Nephron (organoid): ENCODE measurements at regions not wholly inside any gene's neighbourhood (a gene's known extent, or its start where the extent isn't known, plus 50 kb on each side); places are given as distances from the start of the nearest gene placed in this dataset.

ENCODE experiments used
- H3K27ac Mint-ChIP-seq, 3 experiments: 2 replicates each; pipeline ENCODE4 v1.8.0; 2020; ENCODE audit warnings: mixed read lengths in 3 of 3, mild to moderate bottlenecking in 2 of 3, moderate library complexity in 1 of 3
- H3K27me3 Mint-ChIP-seq: 2 replicates; pipeline ENCODE4 v1.8.0; 2021; ENCODE audit warnings: low read depth, mild to moderate bottlenecking, moderate library complexity, mixed read lengths
- H3K36me3 Mint-ChIP-seq: 2 replicates; pipeline ENCODE4 v1.8.0; 2020; ENCODE audit warnings: low read depth, mixed read lengths
- H3K4me1 Mint-ChIP-seq: 2 replicates; pipeline ENCODE4 v1.8.0; 2020; ENCODE audit warnings: mixed read lengths
- H3K4me3 Mint-ChIP-seq, 3 experiments: 2 replicates each; pipeline ENCODE4 v1.8.0; 2020; ENCODE audit warnings: mild to moderate bottlenecking in 3 of 3, mixed read lengths in 3 of 3, moderate library complexity in 2 of 3
- H3K9me3 Mint-ChIP-seq: 2 replicates; pipeline ENCODE4 v1.8.0; 2020; ENCODE audit warnings: mixed read lengths
- TF ChIP-seq, protein P1 (sequence below), 3 experiments: fragments of 200-600 bp; sonication (generic); IDR thresholded peaks; one replicate each; pipeline ENCODE4 v1.5.0; 2021; ENCODE audit warnings: antibody characterized with exemption in 3 of 3; ENCODE audit not compliant: unreplicated experiment in 3 of 3

DNA sequence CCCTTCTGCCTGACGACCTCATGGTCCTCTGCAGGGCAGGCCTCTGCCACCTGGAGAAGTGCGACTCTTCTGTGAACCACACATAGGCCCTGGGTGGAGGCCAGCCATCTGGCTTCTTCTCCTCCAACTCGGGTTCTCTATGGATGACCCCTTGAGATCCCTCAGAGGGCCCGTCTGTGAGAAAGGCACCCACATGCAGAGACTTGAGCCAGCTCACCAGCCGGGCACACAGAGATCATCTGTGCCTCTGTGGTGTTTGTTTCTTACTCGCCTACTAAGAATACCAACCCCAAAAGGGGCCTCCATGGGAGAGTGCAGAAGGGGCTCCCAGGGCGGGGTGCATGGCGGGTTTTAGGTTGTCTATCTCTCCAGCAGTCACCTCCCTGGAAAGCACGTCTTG lies 176.5 kb upstream of the SALL3 start:
- Mint-ChIP-seq H3K9me3 (no peaks in the 10 kb centered on the region), H3K4me1 (no peaks in the 10 kb centered on the region), H3K36me3 (no peaks in the 10 kb centered on the region), H3K27me3 (peaks cover 16% of the 10 kb centered on the region), H3K4me3 (no peak overlapping the region), H3K27ac (no peak overlapping the region)
- TF ChIP-seq, protein P1, sequence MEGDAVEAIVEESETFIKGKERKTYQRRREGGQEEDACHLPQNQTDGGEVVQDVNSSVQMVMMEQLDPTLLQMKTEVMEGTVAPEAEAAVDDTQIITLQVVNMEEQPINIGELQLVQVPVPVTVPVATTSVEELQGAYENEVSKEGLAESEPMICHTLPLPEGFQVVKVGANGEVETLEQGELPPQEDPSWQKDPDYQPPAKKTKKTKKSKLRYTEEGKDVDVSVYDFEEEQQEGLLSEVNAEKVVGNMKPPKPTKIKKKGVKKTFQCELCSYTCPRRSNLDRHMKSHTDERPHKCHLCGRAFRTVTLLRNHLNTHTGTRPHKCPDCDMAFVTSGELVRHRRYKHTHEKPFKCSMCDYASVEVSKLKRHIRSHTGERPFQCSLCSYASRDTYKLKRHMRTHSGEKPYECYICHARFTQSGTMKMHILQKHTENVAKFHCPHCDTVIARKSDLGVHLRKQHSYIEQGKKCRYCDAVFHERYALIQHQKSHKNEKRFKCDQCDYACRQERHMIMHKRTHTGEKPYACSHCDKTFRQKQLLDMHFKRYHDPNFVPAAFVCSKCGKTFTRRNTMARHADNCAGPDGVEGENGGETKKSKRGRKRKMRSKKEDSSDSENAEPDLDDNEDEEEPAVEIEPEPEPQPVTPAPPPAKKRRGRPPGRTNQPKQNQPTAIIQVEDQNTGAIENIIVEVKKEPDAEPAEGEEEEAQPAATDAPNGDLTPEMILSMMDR (IDR thresholded peaks at IDR 0.05; ENCODE audit: unreplicated experiment in 3 of 3) = no peak

GRCh38 chr18:78804206-78805030 lies 175.2 kb upstream of the SALL3 start:
- no peaks in the 10 kb centered on the region for H3K4me1 Mint-ChIP-seq
- H3K9me3 Mint-ChIP-seq = no peaks in the 10 kb centered on the region
- TF ChIP-seq, protein P1 (IDR thresholded peaks at IDR 0.05; ENCODE audit: unreplicated experiment in 3 of 3) = no peak
- H3K27me3 Mint-ChIP-seq = peaks cover 18% of the 10 kb centered on the region
- H3K36me3 Mint-ChIP-seq = no peaks in the 10 kb centered on the region
- no peak overlapping the region for H3K27ac Mint-ChIP-seq
- no peak overlapping the region for H3K4me3 Mint-ChIP-seq

DNA sequence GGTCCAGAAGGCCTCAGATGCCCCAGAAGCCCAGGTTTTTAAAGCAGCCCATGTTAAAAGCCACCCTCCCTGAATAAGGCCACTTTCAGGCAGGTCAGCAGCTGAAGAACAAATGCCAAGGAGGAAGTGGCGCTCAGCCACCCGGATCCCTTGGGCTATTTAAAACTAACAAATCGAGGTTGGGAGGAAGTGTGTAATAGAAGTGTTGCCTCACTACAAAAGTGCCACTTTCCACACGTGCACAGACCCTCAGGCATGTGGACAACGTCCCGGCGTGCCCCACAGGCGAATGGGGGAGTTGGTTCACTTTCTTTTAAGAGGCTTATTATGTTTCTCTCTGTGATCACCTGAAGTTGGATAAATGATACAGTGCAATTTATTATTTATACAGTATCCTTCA lies 173.8 kb upstream of the SALL3 start:
- Mint-ChIP-seq H3K36me3 (no peaks in the 10 kb centered on the region), H3K4me3 (no peak overlapping the region), H3K9me3 (peaks cover 4% of the 10 kb centered on the region), H3K27me3 (peaks cover 22% of the 10 kb centered on the region), H3K4me1 (no peaks in the 10 kb centered on the region), H3K27ac (no peak overlapping the region)
- TF ChIP-seq, protein P1 (IDR thresholded peaks at IDR 0.05; ENCODE audit: unreplicated experiment in 3 of 3) = no peak

DNA sequence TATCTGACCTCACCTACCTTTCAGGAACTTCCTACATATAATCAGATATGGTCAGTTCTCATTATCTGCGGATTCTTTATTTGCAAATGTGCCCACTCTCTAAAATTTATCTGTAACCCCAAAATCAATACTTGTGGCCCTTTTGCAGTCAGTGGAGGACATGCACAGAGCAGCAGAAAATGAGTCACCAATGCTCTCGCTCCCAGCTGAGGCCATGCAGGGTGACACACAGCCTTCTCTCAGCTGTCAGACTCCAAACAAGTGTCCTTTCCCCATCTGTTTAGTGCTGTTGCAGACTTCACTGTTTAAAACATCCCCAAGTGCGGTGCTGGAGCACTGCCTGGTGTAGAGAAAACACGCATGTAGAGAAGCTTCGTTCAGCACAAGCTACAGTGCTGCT lies 171.9 kb upstream of the SALL3 start:
- Mint-ChIP-seq H3K27me3 (peaks cover 32% of the 10 kb centered on the region), H3K9me3 (peaks cover 4% of the 10 kb centered on the region), H3K36me3 (no peaks in the 10 kb centered on the region), H3K4me3 (no peak overlapping the region), H3K27ac (no peak overlapping the region), H3K4me1 (peaks cover 4% of the 10 kb centered on the region)
- TF ChIP-seq, protein P1 (IDR thresholded peaks at IDR 0.05; ENCODE audit: unreplicated experiment in 3 of 3) = no peak

DNA sequence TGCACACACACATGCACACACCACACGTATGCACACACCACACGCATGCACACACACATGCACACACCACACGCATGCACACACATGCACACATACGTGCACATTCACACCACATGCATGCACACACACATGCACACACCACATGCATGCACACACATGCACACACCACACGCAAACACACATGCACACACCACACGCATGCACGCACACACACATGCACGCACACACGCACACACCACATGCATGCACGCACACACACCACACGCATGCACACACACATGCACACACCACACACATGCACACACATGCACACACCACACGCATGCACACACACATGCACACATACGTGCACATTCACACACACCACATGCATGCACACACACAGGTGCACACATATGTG lies 169.8 kb upstream of the SALL3 start:
- TF ChIP-seq, protein P1 (IDR thresholded peaks at IDR 0.05; ENCODE audit: unreplicated experiment in 3 of 3) = no peak
- Mint-ChIP-seq H3K27ac (no peak overlapping the region), H3K4me1 (peaks cover 13% of the 10 kb centered on the region), H3K27me3 (peaks cover 54% of the 10 kb centered on the region), H3K36me3 (no peaks in the 10 kb centered on the region), H3K9me3 (peaks cover 4% of the 10 kb centered on the region), H3K4me3 (peak overlapping the region in 1 of 3 experiments; percentile 6)

DNA sequence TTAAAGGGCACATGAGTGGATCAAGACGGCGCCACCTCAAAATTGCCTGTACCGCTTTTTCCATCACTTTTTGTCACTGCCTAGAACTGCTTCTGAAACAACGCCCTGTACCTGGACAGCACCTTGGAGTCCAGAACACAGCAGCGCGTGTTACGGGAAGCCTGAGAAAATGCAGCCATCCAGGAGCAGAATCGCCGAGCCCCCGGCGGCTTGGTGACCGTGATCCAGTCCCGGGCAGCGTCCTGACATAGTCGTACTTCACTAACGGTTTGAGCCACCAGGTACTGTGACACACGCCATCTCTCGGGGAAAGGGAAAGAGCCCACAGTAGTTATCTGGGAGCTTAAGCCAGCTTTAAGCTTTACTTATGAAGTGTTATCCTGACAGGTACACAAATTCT lies 168.9 kb upstream of the SALL3 start:
- H3K4me1 Mint-ChIP-seq = peaks cover 13% of the 10 kb centered on the region
- H3K36me3 Mint-ChIP-seq = no peaks in the 10 kb centered on the region
- TF ChIP-seq, protein P1 (IDR thresholded peaks at IDR 0.05; ENCODE audit: unreplicated experiment in 3 of 3) = no peak
- peaks cover 4% of the 10 kb centered on the region for H3K9me3 Mint-ChIP-seq
- no peak overlapping the region for H3K4me3 Mint-ChIP-seq
- H3K27ac Mint-ChIP-seq = no peak overlapping the region
- peaks cover 61% of the 10 kb centered on the region for H3K27me3 Mint-ChIP-seq
